Omental fat pad (tissue), 3 donors: ENCODE measurements at regions not wholly inside any gene's neighbourhood (a gene's known extent, or its start where the extent isn't known, plus 50 kb on each side); places are given as distances from the start of the nearest gene placed in this dataset.

Experiments used
- ATAC-seq: fragments of 150-250 bp; one replicate; pipeline ENCODE4 v1.9.1; 2016; ENCODE audit warnings: mild to moderate bottlenecking, moderate library complexity; ENCODE audit not compliant: low FRiP score
- DNase-seq: peaks from one replicate; pipeline ENCODE4 v3.0.0-alpha.2; 2019; ENCODE audit warnings: low spot score
- TF ChIP-seq, protein P1 (sequence below), 3 donors: fragments of 450-650 bp; IDR thresholded peaks; one replicate each; pipeline ENCODE4 v1.5.1; 2016 to 2017; ENCODE audit warnings: antibody characterized with exemption in 3 of 3, mild to moderate bottlenecking in 3 of 3, moderate library complexity in 2 of 3

- TF ChIP-seq, protein P1, sequence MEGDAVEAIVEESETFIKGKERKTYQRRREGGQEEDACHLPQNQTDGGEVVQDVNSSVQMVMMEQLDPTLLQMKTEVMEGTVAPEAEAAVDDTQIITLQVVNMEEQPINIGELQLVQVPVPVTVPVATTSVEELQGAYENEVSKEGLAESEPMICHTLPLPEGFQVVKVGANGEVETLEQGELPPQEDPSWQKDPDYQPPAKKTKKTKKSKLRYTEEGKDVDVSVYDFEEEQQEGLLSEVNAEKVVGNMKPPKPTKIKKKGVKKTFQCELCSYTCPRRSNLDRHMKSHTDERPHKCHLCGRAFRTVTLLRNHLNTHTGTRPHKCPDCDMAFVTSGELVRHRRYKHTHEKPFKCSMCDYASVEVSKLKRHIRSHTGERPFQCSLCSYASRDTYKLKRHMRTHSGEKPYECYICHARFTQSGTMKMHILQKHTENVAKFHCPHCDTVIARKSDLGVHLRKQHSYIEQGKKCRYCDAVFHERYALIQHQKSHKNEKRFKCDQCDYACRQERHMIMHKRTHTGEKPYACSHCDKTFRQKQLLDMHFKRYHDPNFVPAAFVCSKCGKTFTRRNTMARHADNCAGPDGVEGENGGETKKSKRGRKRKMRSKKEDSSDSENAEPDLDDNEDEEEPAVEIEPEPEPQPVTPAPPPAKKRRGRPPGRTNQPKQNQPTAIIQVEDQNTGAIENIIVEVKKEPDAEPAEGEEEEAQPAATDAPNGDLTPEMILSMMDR (IDR thresholded peaks at IDR 0.05): no peak
- ATAC-seq: no peak
- no peak for DNase-seq
Measured at GRCh38 chr13:93066187-93066586, 160.4 kb upstream of the GPC6 start.

DNA sequence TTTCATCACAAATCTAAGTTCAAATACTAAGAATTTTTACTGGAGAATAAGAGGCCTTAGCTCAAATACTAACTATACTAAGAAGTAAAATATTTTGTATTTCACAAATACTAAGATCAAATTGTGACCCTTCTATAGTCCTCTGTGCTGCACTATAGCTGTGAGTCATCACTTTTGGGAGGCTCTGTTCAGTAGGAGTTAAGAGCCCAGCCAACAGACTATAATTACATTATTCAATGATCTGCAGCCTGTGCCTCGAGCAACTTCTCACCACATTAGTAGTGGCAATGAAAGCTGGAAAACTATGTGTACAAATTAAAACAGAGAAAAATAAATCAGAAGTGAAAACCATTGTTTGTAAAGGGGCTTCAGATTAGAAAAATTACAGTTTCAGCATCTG lies 147.3 kb upstream of the GPC6 start:
- TF ChIP-seq, protein P1 (IDR thresholded peaks at IDR 0.05): no peak
- no peak for DNase-seq
- ATAC-seq: no peak

GRCh38 chr13:93080166-93080565 lies 146.4 kb upstream of the GPC6 start:
- DNase-seq: no peak
- TF ChIP-seq, protein P1 (IDR thresholded peaks at IDR 0.05): no peak
- ATAC-seq: no peak

DNA sequence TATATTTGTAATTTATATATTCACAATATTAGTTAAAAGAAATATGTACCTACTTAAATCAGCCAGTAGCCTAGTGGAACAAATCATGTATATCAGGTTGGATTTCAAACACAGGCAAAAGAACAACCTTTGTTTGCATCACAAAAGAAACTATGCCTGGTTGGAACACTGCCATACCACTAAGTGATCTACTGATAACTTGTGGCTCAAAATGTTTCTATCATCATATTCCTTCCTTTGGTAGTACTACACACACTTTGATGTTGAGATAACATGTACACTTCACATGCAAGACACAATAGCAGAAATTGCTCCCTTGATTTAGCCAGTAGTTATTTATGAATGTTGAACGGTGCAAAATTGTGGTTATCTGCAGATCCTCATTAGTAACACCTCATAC lies 146.0 kb upstream of the GPC6 start:
- DNase-seq (no peak), ATAC-seq (no peak)
- TF ChIP-seq, protein P1 (IDR thresholded peaks at IDR 0.05): no peak

DNA sequence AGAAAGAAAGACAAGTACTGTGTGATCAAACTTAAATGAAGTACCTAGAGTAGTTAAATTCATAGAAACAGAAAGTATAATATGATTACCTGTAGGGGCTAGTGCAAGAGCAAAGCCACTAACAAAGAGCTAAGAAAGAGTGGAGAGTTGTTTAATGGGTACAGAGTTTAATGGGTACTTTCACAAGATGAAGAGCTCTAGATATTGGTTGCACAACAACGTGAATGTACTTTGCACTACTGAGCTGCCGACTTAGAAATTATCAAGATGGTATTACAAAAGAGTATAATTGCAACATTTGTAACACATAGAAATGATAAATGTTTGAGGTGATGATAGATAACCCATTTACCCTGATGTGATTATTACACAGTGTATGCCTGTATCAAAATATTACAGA lies 140.3 kb upstream of the GPC6 start:
- no peak for ATAC-seq
- no peak for DNase-seq
- TF ChIP-seq, protein P1 (IDR thresholded peaks at IDR 0.05): no peak

DNA sequence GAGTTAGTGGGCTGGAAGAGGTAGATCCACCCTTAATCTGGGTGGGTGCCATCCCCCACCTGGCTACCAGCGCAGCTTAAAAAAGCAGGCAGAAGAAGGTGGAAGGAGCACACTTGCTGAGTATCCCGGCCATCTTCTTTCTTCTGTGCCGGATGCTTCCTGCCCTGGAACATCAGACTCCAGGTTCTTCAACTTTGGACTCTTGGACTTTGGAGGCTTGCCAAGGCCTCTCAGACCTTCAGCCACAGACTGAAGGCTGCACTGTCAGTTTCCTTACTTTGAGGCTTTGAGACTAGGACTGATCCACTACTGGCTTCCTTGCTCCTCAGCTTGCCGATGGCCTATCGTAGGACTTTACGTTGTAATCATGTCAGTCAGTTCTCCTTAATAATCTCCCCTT lies 127.6 kb upstream of the GPC6 start:
- ATAC-seq (no peak), DNase-seq (no peak)
- TF ChIP-seq, protein P1 (IDR thresholded peaks at IDR 0.05): no peak

DNA sequence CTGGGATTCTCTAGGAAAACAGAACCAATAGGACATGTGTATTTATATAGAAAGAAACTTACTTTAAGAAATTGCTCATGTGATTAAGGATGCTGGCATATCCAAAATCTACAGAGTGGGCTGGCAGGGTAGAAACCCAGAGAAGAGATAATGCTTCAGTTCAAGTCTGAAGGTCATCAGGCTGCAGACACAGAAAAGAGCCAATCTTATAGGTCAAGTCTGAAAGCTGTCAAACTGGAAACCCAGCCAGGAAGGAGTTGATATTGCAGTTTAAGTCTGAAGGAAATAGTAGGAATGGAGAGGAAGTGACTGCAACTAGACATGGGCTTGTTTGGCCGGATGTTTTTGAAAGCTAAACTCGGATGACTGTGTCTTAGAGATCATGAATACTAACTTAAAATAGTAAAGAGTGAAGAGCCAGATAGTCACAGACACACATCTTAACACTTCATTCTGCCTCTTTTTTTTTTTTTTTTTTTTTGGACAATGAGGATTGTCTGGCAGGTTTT lies 125.3 kb upstream of the GPC6 start:
- TF ChIP-seq, protein P1 (IDR thresholded peaks at IDR 0.05): no peak
- DNase-seq: no peak
- ATAC-seq: no peak
